Activated CD8-positive, alpha-beta T cell treated with anti-CD3 and anti-CD28 coated beads for 36 hours (primary cell): ENCODE measurements at regions not wholly inside any gene's neighbourhood (a gene's known extent, or its start where the extent isn't known, plus 50 kb on each side); places are given as distances from the start of the nearest gene placed in this dataset.
A peak's percentile ranks its signal among the peaks of the same experiment; 100 is the strongest.
"Not testable (repeated sequence)": the region's sequence is repeated elsewhere in the genome, so short reads cannot be mapped to it uniquely, and the experiment has no call there.

Experiments used
- ATAC-seq: fragments of 200-7000 bp; cut with Tn5 transposase; one replicate; pipeline ENCODE4 v1.10.0; 2021; ENCODE audit warnings: mild to moderate bottlenecking, moderate library complexity
- CTCF ChIA-PET: fragments of 350-600 bp; sonication (Branson Sonifier 250); formaldehyde crosslinking; loops from one replicate; lab custom pipeline; 2021; ENCODE audit warnings: antibody characterized with exemption; lab: Charles Lee
- POLR2A ChIA-PET: fragments of 350-600 bp; sonication (Branson Sonifier 250); formaldehyde crosslinking; loops from one replicate; lab custom pipeline; 2021; ENCODE audit warnings: antibody characterized with exemption; lab: Charles Lee
- DNase-seq: peaks from one replicate; pipeline ENCODE4 v3.0.0-alpha.2; 2020
- H3K27ac Mint-ChIP-seq: one replicate; pipeline ENCODE4 v1.8.0; 2021; ENCODE audit warnings: mild to moderate bottlenecking, mixed read lengths
- H3K27me3 Mint-ChIP-seq: one replicate; pipeline ENCODE4 v1.8.0; 2021; ENCODE audit warnings: mixed read lengths
- H3K36me3 Mint-ChIP-seq: one replicate; pipeline ENCODE4 v1.8.0; 2021; ENCODE audit warnings: low read depth, mixed read lengths
- H3K4me1 Mint-ChIP-seq: one replicate; pipeline ENCODE4 v1.8.0; 2021; ENCODE audit warnings: low read depth, mixed read lengths
- H3K4me3 Mint-ChIP-seq: one replicate; pipeline ENCODE4 v1.8.0; 2021; ENCODE audit warnings: mild to moderate bottlenecking, moderate library complexity, mixed read lengths
- H3K9me3 Mint-ChIP-seq: one replicate; pipeline ENCODE4 v1.8.0; 2021; ENCODE audit warnings: mixed read lengths
- intact Hi-C: fragments of 100-400 bp; cut with micrococcal nuclease; formaldehyde crosslinking; loops from one replicate; pipeline ENCODE4 v1.10.0; 2022
- TF ChIP-seq, protein P1 (sequence below): fragments of 200-600 bp; IDR thresholded peaks from one replicate; pipeline ENCODE4 v1.8.0; 2022; ENCODE audit warnings: antibody characterized with exemption, mild to moderate bottlenecking

- Mint-ChIP-seq H3K36me3 (no peaks in the 10 kb centered on the region), H3K4me1 (no peaks in the 10 kb centered on the region)
- CTCF ChIA-PET, result no interaction called here
These were observed 120.0 kb upstream of the HS3ST4 start for GRCh38 chr16:25571712-25572111.

DNA sequence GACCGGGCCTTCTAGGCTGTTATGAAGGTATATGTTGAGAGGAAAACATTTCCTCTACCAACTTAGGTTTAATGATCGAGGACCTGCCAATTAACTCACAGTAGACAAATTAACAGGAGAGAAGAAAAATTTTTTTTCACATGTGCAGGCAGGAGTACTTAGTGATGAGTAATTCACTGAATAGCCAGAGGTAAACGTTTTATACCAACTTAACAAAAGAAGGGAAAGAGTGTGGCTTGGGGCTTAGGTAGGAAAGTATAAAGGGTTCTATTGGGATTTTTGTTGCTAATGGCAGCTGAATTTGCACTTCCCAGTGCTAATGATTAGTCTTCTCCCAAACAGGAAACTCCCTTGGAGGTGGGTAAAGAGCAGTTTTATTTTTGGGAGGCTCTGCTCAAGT, 121.6 kb upstream of the HS3ST4 start:
- intact Hi-C loops, result no loop called here
- no peaks in the 10 kb centered on the region for H3K36me3 Mint-ChIP-seq
- CTCF ChIA-PET, result no interaction called here

More at GRCh38 chr16:25571712-25572111, 120.0 kb upstream of the HS3ST4 start:
- intact Hi-C loops, result no loop called here
- no peak for DNase-seq
- no peaks in the 10 kb centered on the region for H3K9me3 Mint-ChIP-seq
- TF ChIP-seq, protein P1, sequence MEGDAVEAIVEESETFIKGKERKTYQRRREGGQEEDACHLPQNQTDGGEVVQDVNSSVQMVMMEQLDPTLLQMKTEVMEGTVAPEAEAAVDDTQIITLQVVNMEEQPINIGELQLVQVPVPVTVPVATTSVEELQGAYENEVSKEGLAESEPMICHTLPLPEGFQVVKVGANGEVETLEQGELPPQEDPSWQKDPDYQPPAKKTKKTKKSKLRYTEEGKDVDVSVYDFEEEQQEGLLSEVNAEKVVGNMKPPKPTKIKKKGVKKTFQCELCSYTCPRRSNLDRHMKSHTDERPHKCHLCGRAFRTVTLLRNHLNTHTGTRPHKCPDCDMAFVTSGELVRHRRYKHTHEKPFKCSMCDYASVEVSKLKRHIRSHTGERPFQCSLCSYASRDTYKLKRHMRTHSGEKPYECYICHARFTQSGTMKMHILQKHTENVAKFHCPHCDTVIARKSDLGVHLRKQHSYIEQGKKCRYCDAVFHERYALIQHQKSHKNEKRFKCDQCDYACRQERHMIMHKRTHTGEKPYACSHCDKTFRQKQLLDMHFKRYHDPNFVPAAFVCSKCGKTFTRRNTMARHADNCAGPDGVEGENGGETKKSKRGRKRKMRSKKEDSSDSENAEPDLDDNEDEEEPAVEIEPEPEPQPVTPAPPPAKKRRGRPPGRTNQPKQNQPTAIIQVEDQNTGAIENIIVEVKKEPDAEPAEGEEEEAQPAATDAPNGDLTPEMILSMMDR, result no peak
- POLR2A ChIA-PET, result no interaction called here
- ATAC-seq, result no peak
- no peak overlapping the region for H3K4me3 Mint-ChIP-seq
- no peak overlapping the region for H3K27ac Mint-ChIP-seq
- no peaks in the 10 kb centered on the region for H3K27me3 Mint-ChIP-seq

DNA sequence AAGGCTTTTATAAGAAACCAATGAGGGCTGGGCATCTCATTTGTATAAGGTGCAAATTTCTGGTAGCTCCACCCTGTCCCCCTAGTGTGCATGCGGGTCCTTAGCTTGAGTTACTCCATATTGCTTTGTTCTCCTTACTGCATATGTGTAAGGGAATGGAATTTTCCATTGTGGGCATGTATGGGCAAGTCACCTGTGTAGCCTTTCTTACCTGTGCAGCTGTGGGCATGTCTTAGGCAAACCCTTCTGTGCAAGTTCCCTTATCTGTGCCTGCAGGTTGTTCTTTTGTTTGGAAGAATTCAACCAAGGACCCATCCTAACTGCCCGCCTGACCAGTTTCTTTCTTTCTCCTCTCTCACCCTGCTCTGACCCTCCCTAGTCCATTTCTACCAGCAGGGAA, 122.8 kb upstream of the HS3ST4 start:
- POLR2A ChIA-PET, result no interaction called here
- no peaks in the 10 kb centered on the region for H3K27me3 Mint-ChIP-seq
- CTCF ChIA-PET, result no interaction called here
- no peak overlapping the region for H3K4me3 Mint-ChIP-seq
- DNase-seq (no peak), ATAC-seq (no peak)
- TF ChIP-seq, protein P1, result no peak
- no peaks in the 10 kb centered on the region for H3K9me3 Mint-ChIP-seq
- intact Hi-C loops, result no loop called here
- no peaks in the 10 kb centered on the region for H3K4me1 Mint-ChIP-seq
- H3K36me3 Mint-ChIP-seq, result no peaks in the 10 kb centered on the region
- H3K27ac Mint-ChIP-seq, result peak overlapping the region; percentile 14

More for the DNA sequence above, 121.6 kb upstream of the HS3ST4 start:
- no peaks in the 10 kb centered on the region for H3K27me3 Mint-ChIP-seq
- POLR2A ChIA-PET, result no interaction called here
- H3K4me1 Mint-ChIP-seq, result no peaks in the 10 kb centered on the region
- TF ChIP-seq, protein P1, result no peak
- DNase-seq (no peak), ATAC-seq (no peak)
- no peak overlapping the region for H3K27ac Mint-ChIP-seq
- H3K4me3 Mint-ChIP-seq, result no peak overlapping the region
- no peaks in the 10 kb centered on the region for H3K9me3 Mint-ChIP-seq

DNA sequence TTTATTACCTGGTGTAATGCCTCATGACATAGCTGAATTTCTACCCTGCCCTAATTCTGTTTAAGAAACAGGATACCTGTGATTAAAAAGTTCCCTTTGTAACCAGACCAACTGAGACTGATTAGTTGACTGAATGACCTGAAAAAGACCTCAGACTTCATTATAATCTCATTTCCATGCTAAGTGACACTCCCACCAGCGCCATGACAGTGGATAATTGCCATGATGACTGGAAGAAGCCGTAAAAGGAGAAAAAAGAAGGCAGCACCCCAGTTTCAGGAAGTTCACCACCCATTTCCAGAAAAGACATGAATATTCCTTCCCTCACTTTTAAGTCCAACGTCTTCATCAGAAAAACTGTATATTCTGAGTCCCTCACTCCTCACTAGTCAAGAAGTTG, 125.6 kb upstream of the HS3ST4 start:
- no peaks in the 10 kb centered on the region for H3K27me3 Mint-ChIP-seq
- ATAC-seq (no peak), DNase-seq (no peak)
- TF ChIP-seq, protein P1, result no peak
- H3K9me3 Mint-ChIP-seq, result peaks cover 2% of the 10 kb centered on the region
- intact Hi-C loops, result no loop called here
- POLR2A ChIA-PET, result no interaction called here
- no peaks in the 10 kb centered on the region for H3K4me1 Mint-ChIP-seq
- no peak overlapping the region for H3K27ac Mint-ChIP-seq
- H3K36me3 Mint-ChIP-seq, result no peaks in the 10 kb centered on the region
- H3K4me3 Mint-ChIP-seq, result no peak overlapping the region
- CTCF ChIA-PET, result no interaction called here

GRCh38 chr16:25563700-25564099, 128.1 kb upstream of the HS3ST4 start:
- intact Hi-C loops, result no loop called here

GRCh38 chr16:25561723-25562122, 130.0 kb upstream of the HS3ST4 start:
- intact Hi-C loops, DNase-seq, H3K4me1 Mint-ChIP-seq, POLR2A ChIA-PET, H3K36me3 Mint-ChIP-seq, CTCF ChIA-PET, H3K27ac Mint-ChIP-seq, ATAC-seq, H3K27me3 Mint-ChIP-seq, H3K4me3 Mint-ChIP-seq: not testable (repeated sequence)
- peaks cover 16% of the 10 kb centered on the region for H3K9me3 Mint-ChIP-seq

More at GRCh38 chr16:25563700-25564099, 128.1 kb upstream of the HS3ST4 start:
- Mint-ChIP-seq H3K4me3 (no peak overlapping the region), H3K36me3 (no peaks in the 10 kb centered on the region), H3K27ac (no peak overlapping the region), H3K9me3 (peaks cover 15% of the 10 kb centered on the region), H3K27me3 (no peaks in the 10 kb centered on the region), H3K4me1 (no peaks in the 10 kb centered on the region)
- CTCF ChIA-PET, result no interaction called here
- no peak for ATAC-seq
- POLR2A ChIA-PET, result interaction anchor here (0.8 kb wide), 1 partner anchor 306 kb away, joined by 3 read pairs; the partner anchor contains the start of gene ZKSCAN2
- no peak for DNase-seq
- TF ChIP-seq, protein P1, result no peak

DNA sequence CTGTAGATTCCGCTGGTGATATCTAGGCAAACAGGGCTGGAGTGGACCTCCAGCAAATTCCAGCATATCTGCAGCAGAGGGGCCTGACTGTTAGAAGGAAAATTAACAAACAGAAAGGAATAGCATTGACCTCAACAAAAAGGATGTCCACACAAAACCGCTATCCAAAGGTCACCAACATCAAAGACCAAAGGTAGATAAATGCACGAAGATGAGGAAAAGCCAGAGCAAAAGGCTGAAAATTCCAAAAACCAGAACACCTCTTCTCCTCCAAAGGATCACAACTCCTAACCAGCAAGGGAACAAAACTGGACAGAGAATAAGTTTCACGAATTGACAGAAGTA, 134.8 kb upstream of the HS3ST4 start:
- peaks cover 16% of the 10 kb centered on the region for H3K9me3 Mint-ChIP-seq

DNA sequence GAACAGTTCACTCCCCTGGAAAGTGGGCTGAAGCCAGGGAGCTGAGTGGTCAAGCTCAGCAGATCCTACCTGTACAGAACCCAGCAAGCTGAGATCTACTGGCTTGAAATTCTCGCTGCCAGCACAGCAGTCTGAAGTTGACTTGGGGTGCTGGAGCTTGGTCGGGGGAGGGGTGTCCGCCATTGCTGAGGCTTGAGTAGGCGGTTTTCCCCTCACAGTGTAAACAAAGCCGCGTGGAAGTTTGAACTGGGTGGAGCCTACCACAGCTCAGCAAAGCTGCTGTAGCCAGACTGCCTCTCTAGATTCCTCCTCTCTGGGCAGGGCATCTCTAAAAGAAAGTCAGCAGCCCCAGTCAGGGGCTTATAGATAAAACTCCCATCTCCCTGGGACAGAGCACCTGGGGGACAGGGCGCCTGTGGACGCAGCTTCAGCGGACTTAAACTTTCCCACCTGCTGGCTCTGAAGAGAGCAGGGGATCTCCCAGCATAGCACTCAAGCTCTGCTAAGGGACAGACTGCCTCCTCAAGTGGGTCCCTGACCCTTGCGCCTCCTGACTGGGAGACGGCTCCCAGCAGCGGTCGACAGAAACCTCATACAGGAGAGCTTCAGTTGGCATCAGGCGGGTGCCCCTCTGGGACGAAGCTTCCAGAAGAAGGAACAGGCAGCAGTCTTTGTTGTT, 135.3 kb upstream of the HS3ST4 start:
- POLR2A ChIA-PET, H3K4me3 Mint-ChIP-seq, ATAC-seq, H3K36me3 Mint-ChIP-seq, DNase-seq, intact Hi-C loops, H3K4me1 Mint-ChIP-seq, CTCF ChIA-PET, H3K27ac Mint-ChIP-seq: not testable (repeated sequence)
- Mint-ChIP-seq H3K9me3 (peaks cover 16% of the 10 kb centered on the region), H3K27me3 (peaks cover 20% of the 10 kb centered on the region)

More for the DNA sequence above, 134.8 kb upstream of the HS3ST4 start:
- CTCF ChIA-PET, H3K4me1 Mint-ChIP-seq, intact Hi-C loops, POLR2A ChIA-PET, DNase-seq, ATAC-seq, H3K4me3 Mint-ChIP-seq, H3K36me3 Mint-ChIP-seq, H3K27ac Mint-ChIP-seq: not testable (repeated sequence)
- peaks cover 20% of the 10 kb centered on the region for H3K27me3 Mint-ChIP-seq
